ENCODE measurements at regions not wholly inside any gene's neighbourhood (a gene's known extent, or its start where the extent isn't known, plus 50 kb on each side); places are given as distances from the start of the nearest gene placed in this dataset.

- TF ChIP-seq MAX (IDR thresholded peaks at IDR 0.05) (no peak), TAF1 (IDR thresholded peaks at IDR 0.05; ENCODE audit: low read depth) (no peak)
Measured at GRCh38 chr2:195575016-195575415, 82.0 kb upstream of the SLC39A10 start.

DNA sequence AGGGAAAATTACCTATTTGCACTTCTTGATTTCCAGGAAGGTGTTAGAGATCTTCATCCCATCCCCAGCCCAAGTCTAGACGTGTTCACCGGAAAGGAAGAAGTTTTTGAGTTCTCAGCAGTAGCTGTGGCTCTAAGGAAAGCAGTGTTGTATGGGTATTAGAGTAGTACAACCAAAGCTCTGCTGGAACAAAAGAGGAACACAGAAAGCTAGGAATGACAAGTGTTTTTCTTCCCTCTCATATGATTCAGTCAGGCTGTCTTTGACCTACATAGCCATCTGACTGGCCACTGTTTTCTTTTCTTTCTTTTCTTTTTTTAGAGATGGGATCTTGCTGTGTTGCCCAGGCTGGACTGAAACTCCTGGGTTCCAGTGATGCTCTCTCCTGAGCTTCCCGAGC, 82.7 kb upstream of the SLC39A10 start:
- TF ChIP-seq ZBTB7A (IDR thresholded peaks at IDR 0.05; ENCODE audit: low read depth) (no peak), EP300 (IDR thresholded peaks at IDR 0.05; ENCODE audit: borderline replicate concordance) (no peak), MAX (IDR thresholded peaks at IDR 0.05) (no peak), TAF1 (IDR thresholded peaks at IDR 0.05; ENCODE audit: low read depth) (no peak), REST (IDR thresholded peaks at IDR 0.05; ENCODE audit: low read depth) (no peak)

- TF ChIP-seq TEAD4 (IDR thresholded peaks at IDR 0.05) (no peak), EP300 (IDR thresholded peaks at IDR 0.05; ENCODE audit: borderline replicate concordance) (no peak), NFIC (IDR thresholded peaks at IDR 0.05) (no peak), MAX (IDR thresholded peaks at IDR 0.05) (no peak), RAD21 (IDR thresholded peaks at IDR 0.05; ENCODE audit: low read depth) (no peak), CEBPB (IDR thresholded peaks at IDR 0.05) (no peak), TAF1 (IDR thresholded peaks at IDR 0.05; ENCODE audit: low read depth) (no peak), CREB1 (IDR thresholded peaks at IDR 0.05; ENCODE audit: low read depth) (no peak)
Measured at GRCh38 chr2:195572895-195573683, 83.9 kb upstream of the SLC39A10 start.

GRCh38 chr2:195570329-195570728, 86.7 kb upstream of the SLC39A10 start:
- TF ChIP-seq ZBTB7A (IDR thresholded peaks at IDR 0.05; ENCODE audit: low read depth) (no peak), REST (IDR thresholded peaks at IDR 0.05; ENCODE audit: low read depth) (no peak), CEBPB (IDR thresholded peaks at IDR 0.05) (no peak), RAD21 (IDR thresholded peaks at IDR 0.05; ENCODE audit: low read depth) (no peak), NFIC (IDR thresholded peaks at IDR 0.05) (no peak), FOXM1 (IDR thresholded peaks at IDR 0.05; ENCODE audit: borderline replicate concordance, low read depth) (no peak), USF1 (IDR thresholded peaks at IDR 0.05) (no peak), EGR1 (IDR thresholded peaks at IDR 0.05) (no peak), TEAD4 (IDR thresholded peaks at IDR 0.05) (no peak), CREB1 (IDR thresholded peaks at IDR 0.05; ENCODE audit: low read depth) (no peak), TAF1 (IDR thresholded peaks at IDR 0.05; ENCODE audit: low read depth) (no peak), EP300 (IDR thresholded peaks at IDR 0.05; ENCODE audit: borderline replicate concordance) (no peak), MAX (IDR thresholded peaks at IDR 0.05) (no peak), TCF12 (IDR thresholded peaks at IDR 0.05; ENCODE audit: low read depth) (no peak), YY1 (IDR thresholded peaks at IDR 0.05; ENCODE audit: low read depth) (no peak)

DNA sequence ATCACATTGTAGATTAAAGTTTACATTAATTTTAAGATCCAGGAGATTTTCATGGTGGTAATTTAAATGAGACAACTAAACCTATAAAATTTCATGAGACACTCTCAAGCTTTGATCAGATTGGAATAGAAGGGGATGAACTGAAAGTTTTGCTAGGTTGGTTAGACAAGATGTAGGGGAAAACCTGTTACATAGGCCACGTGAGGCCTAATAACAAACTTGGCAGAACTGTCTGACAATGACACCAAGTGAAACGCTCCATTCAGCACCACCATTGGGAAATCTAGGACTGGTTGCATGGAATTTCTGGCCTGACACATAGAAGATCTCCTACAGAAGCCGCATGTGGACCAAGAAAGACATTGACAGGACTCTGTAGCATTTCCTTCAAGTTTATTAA, 87.8 kb upstream of the SLC39A10 start:
- no peak for TF ChIP-seq RAD21 (IDR thresholded peaks at IDR 0.05; ENCODE audit: low read depth)
- no peak for TF ChIP-seq TCF12 (IDR thresholded peaks at IDR 0.05; ENCODE audit: low read depth)
- TF ChIP-seq FOXM1 (IDR thresholded peaks at IDR 0.05; ENCODE audit: borderline replicate concordance, low read depth), result no peak
- no peak for TF ChIP-seq TEAD4 (IDR thresholded peaks at IDR 0.05)
- no peak for TF ChIP-seq EP300 (IDR thresholded peaks at IDR 0.05; ENCODE audit: borderline replicate concordance)
- TF ChIP-seq EGR1 (IDR thresholded peaks at IDR 0.05), result no peak
- TF ChIP-seq REST (IDR thresholded peaks at IDR 0.05; ENCODE audit: low read depth), result no peak
- no peak for TF ChIP-seq YY1 (IDR thresholded peaks at IDR 0.05; ENCODE audit: low read depth)
- TF ChIP-seq NFIC (IDR thresholded peaks at IDR 0.05), result no peak
